ENCODE measurements at regions not wholly inside any gene's neighbourhood (a gene's known extent, or its start where the extent isn't known, plus 50 kb on each side); places are given as distances from the start of the nearest gene placed in this dataset.
"Not testable (repeated sequence)": the region's sequence is repeated elsewhere in the genome, so short reads cannot be mapped to it uniquely, and the experiment has no call there.

DNA sequence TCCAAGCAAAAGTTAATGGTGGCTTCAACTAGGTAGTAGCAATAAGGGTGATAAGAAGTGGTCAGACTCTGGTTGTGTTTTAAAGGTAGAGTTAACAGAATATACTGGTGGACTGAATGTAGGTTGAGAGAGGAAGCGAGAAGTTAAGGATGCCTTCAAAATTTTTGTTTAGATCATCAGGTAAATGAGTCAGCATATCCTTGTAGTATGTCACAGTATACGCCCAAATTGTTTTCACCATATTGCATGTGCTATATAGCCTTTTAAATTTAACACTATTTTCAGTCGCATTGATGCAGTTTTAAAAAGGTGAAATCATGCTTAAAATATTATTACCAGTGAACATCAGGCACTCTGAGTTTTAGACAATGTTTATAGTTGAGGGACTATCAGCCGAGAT is 74.6 kb downstream of the RBM11 start:
- Histone ChIP-seq H3K9ac (ENCODE audit: low read depth in 1 of 2, low read length in 2 of 2) (no peak overlapping the region), H3K36me3 (ENCODE audit: control insufficient read depth in 4 of 4, insufficient read depth in 3 of 4, low read depth in 1 of 4, low read length in 3 of 4) (no peaks in the 10 kb centered on the region), H3K4me3 (ENCODE audit: low read depth in 1 of 3, low read length in 3 of 3) (no peak overlapping the region), H3K27ac (ENCODE audit: low read depth in 1 of 2, low read length in 2 of 2) (no peak overlapping the region), H3K4me1 (ENCODE audit: control insufficient read depth in 4 of 4, insufficient read depth in 4 of 4, low read length in 3 of 4) (no peaks in the 10 kb centered on the region), H3K9me3 (ENCODE audit: control insufficient read depth in 4 of 4, low read length in 3 of 4) (no peaks in the 10 kb centered on the region), H3K27me3 (ENCODE audit: control insufficient read depth in 4 of 4, insufficient read depth in 4 of 4, low read length in 3 of 4) (no peaks in the 10 kb centered on the region)
- no peak for TF ChIP-seq TAF1 (conservative IDR thresholded peaks at IDR 0.05)
- TF ChIP-seq NR2F2 (IDR thresholded peaks at IDR 0.05), result no peak
- no peak for TF ChIP-seq FOXA1 (IDR thresholded peaks at IDR 0.05)
- no peak for TF ChIP-seq RAD21 (IDR thresholded peaks at IDR 0.05)
- no peak for TF ChIP-seq EGR1 (IDR thresholded peaks at IDR 0.05; ENCODE audit: low read depth in 2 of 2)
- no peak for TF ChIP-seq ATF3 (IDR thresholded peaks at IDR 0.05)
- TF ChIP-seq, protein P1, sequence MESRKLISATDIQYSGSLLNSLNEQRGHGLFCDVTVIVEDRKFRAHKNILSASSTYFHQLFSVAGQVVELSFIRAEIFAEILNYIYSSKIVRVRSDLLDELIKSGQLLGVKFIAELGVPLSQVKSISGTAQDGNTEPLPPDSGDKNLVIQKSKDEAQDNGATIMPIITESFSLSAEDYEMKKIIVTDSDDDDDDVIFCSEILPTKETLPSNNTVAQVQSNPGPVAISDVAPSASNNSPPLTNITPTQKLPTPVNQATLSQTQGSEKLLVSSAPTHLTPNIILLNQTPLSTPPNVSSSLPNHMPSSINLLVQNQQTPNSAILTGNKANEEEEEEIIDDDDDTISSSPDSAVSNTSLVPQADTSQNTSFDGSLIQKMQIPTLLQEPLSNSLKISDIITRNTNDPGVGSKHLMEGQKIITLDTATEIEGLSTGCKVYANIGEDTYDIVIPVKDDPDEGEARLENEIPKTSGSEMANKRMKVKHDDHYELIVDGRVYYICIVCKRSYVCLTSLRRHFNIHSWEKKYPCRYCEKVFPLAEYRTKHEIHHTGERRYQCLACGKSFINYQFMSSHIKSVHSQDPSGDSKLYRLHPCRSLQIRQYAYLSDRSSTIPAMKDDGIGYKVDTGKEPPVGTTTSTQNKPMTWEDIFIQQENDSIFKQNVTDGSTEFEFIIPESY (IDR thresholded peaks at IDR 0.05), result no peak
- DNase-seq (ENCODE audit: low spot score), result no peak
- 86% methylated on average over 4 of the region's 4 CpGs for WGBS

DNA sequence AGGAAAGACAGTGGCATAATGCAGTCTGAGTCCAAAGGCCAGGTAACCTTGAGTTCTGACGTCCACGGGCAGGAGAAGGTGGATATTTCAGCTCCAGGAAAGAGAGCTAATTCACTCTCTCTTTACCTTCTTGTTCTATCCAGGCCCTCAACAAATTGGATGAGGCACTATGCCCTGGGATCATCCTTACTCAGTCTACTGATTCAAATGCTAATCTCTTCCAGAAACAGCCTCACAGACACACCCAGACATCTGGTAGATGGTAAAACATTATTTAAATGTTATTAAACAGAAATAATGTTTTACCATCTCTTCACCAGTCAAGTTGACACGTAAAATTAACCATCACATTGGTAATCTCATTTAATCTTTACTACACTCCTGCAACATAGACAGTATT is 73.0 kb downstream of the RBM11 start:
- TF ChIP-seq HNF4G (IDR thresholded peaks at IDR 0.05), result no peak
- TF ChIP-seq TAF1 (conservative IDR thresholded peaks at IDR 0.05), result no peak
- TF ChIP-seq JUND (IDR thresholded peaks at IDR 0.05), result no peak
- no peak for TF ChIP-seq GABPA (IDR thresholded peaks at IDR 0.05 in 1 of 2, conservative IDR thresholded peaks at IDR 0.05 in 1 of 2)
- TF ChIP-seq RAD21 (IDR thresholded peaks at IDR 0.05), result no peak
- TF ChIP-seq SP1 (IDR thresholded peaks at IDR 0.05), result no peak
- TF ChIP-seq FOXA2 (IDR thresholded peaks at IDR 0.05), result no peak
- Histone ChIP-seq H3K4me3 (ENCODE audit: low read depth in 1 of 3, low read length in 3 of 3) (no peak overlapping the region), H3K9ac (ENCODE audit: low read depth in 1 of 2, low read length in 2 of 2) (no peak overlapping the region), H3K4me1 (ENCODE audit: control insufficient read depth in 4 of 4, insufficient read depth in 4 of 4, low read length in 3 of 4) (no peaks in the 10 kb centered on the region), H3K27me3 (ENCODE audit: control insufficient read depth in 4 of 4, insufficient read depth in 4 of 4, low read length in 3 of 4) (no peaks in the 10 kb centered on the region), H3K27ac (ENCODE audit: low read depth in 1 of 2, low read length in 2 of 2) (no peak overlapping the region), H3K36me3 (ENCODE audit: control insufficient read depth in 4 of 4, insufficient read depth in 3 of 4, low read depth in 1 of 4, low read length in 3 of 4) (no peaks in the 10 kb centered on the region), H3K9me3 (ENCODE audit: control insufficient read depth in 4 of 4, low read length in 3 of 4) (no peaks in the 10 kb centered on the region)
- WGBS, result 78% methylated on average over 3 of the region's 3 CpGs
- no peak for DNase-seq (ENCODE audit: low spot score)

DNA sequence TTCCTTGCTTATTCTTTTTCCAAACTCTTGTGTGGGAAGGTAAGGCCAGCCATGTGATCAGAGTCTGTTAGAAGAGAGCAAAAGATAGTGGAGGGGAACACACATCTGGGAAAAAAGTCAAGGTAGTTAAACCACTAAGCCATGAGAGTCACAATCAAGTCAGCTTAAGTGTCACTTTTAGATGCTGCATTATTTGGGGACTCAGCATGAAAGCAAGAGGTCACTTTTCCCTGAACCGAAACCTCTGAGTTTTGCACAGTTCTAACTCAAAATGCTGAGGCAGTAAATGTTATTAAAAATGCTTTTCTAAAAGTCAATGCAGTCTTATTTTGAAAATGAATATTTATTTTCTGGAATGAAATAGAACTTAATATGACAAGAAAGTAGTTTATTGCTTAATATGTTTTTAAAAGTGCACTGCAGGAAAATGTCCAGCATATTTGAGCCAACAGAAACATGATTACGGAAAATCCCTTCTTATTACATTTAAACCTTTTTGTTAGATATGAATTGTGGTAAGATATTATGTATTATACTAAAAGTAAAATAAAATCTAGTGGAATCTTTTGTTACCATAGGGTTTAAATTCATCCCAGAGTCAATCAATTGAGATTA is 69.3 kb downstream of the RBM11 start:
- TF ChIP-seq JUND (IDR thresholded peaks at IDR 0.05), result no peak
- DNase-seq (ENCODE audit: low spot score), result no peak
- 88% methylated on average over 2 of the region's 2 CpGs for WGBS
- H3K27me3 ChIP-seq (ENCODE audit: control insufficient read depth in 4 of 4, insufficient read depth in 4 of 4, low read length in 3 of 4), result no peaks in the 10 kb centered on the region
- no peaks in the 10 kb centered on the region for H3K4me1 ChIP-seq (ENCODE audit: control insufficient read depth in 4 of 4, insufficient read depth in 4 of 4, low read length in 3 of 4)
- H3K4me3 ChIP-seq (ENCODE audit: low read depth in 1 of 3, low read length in 3 of 3), result no peak overlapping the region
- H3K27ac ChIP-seq (ENCODE audit: low read depth in 1 of 2, low read length in 2 of 2), result no peak overlapping the region
- no peaks in the 10 kb centered on the region for H3K9me3 ChIP-seq (ENCODE audit: control insufficient read depth in 4 of 4, low read length in 3 of 4)
- no peak overlapping the region for H3K9ac ChIP-seq (ENCODE audit: low read depth in 1 of 2, low read length in 2 of 2)
- H3K36me3 ChIP-seq (ENCODE audit: control insufficient read depth in 4 of 4, insufficient read depth in 3 of 4, low read depth in 1 of 4, low read length in 3 of 4), result no peaks in the 10 kb centered on the region

DNA sequence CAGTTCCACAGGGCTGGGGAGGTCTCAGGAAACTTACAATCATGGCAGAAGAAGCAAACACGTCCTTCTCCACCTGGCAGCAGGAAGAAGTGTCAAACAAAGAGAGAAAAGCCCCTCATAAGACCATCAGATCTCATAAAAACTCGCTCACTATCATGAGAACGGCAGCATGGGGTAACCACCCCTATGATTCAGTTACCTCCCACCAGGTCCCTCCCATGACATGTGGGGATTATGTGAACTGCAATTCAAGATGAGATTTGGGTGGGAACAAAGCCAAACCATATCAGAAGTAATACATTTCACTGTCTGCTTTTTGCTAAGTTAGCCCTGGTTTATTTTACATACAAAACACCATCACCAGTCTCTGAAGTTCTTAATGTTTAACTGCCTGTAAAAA is 68.5 kb downstream of the RBM11 start:
- Histone ChIP-seq H3K4me3 (ENCODE audit: low read depth in 1 of 3, low read length in 3 of 3) (no peak overlapping the region), H3K27ac (ENCODE audit: low read depth in 1 of 2, low read length in 2 of 2) (no peak overlapping the region), H3K9ac (ENCODE audit: low read depth in 1 of 2, low read length in 2 of 2) (no peak overlapping the region), H3K9me3 (ENCODE audit: control insufficient read depth in 4 of 4, low read length in 3 of 4) (no peaks in the 10 kb centered on the region), H3K27me3 (ENCODE audit: control insufficient read depth in 4 of 4, insufficient read depth in 4 of 4, low read length in 3 of 4) (no peaks in the 10 kb centered on the region), H3K4me1 (ENCODE audit: control insufficient read depth in 4 of 4, insufficient read depth in 4 of 4, low read length in 3 of 4) (no peaks in the 10 kb centered on the region), H3K36me3 (ENCODE audit: control insufficient read depth in 4 of 4, insufficient read depth in 3 of 4, low read depth in 1 of 4, low read length in 3 of 4) (no peaks in the 10 kb centered on the region)
- no peak for TF ChIP-seq EGR1 (IDR thresholded peaks at IDR 0.05; ENCODE audit: low read depth in 2 of 2)
- no peak for TF ChIP-seq RAD21 (IDR thresholded peaks at IDR 0.05)
- no peak for DNase-seq (ENCODE audit: low spot score)
- WGBS, result 55% methylated on average over 3 of the region's 3 CpGs

DNA sequence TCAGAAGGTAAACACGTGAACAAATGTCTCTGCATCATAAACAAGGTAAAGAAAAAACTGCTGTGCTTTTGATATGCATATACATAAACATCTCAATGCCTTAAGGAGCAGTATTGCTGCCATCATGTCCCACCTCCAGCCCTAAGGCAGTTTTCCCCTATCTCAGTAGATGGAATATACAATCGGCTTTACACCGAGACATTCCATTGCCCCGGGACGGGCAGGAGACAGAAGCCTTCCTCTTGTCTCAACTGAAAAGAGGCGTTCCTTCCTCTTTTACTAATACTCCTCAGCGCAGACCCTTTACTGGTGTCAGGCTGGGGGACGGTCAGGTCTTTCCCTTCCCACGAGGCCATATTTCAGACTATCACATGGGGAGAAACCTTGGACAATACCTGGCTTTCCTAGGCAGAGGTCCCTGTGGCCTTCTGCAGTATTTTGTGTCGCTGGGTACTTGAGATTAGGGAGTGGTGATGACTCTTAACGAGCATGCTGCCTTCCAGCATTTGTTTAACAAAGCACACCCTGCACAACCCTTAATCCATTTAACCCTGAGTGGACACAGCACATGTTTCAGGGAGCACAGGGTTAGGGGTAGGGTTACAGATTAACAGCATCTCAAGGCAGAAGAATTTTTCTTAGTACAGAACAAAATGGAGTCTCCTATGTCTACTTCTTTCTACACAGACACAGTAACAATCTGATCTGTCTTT is 65.4 kb downstream of the RBM11 start:
- not testable (repeated sequence) for H3K9me3 ChIP-seq (ENCODE audit: control insufficient read depth in 4 of 4, low read length in 3 of 4); H3K27me3 ChIP-seq (ENCODE audit: control insufficient read depth in 4 of 4, insufficient read depth in 4 of 4, low read length in 3 of 4); H3K9ac ChIP-seq (ENCODE audit: low read depth in 1 of 2, low read length in 2 of 2); H3K4me1 ChIP-seq (ENCODE audit: control insufficient read depth in 4 of 4, insufficient read depth in 4 of 4, low read length in 3 of 4); DNase-seq (ENCODE audit: low spot score); H3K27ac ChIP-seq (ENCODE audit: low read depth in 1 of 2, low read length in 2 of 2); H3K36me3 ChIP-seq (ENCODE audit: control insufficient read depth in 4 of 4, insufficient read depth in 3 of 4, low read depth in 1 of 4, low read length in 3 of 4); H3K4me3 ChIP-seq (ENCODE audit: low read depth in 1 of 3, low read length in 3 of 3)
- 18% methylated on average over 11 of the region's 11 CpGs for WGBS
